AG04450 (cell line): ENCODE measurements at regions not wholly inside any gene's neighbourhood (a gene's known extent, or its start where the extent isn't known, plus 50 kb on each side); places are given as distances from the start of the nearest gene placed in this dataset.

Source experiments
- CTCF ChIA-PET: fragments of 300-600, 350-600 bp; formaldehyde crosslinking; extraction: SDS; loops from one replicate; lab custom pipeline; 2022; ENCODE audit warnings: antibody characterized with exemption, inconsistent platforms; lab: Charles Lee
- POLR2A ChIA-PET: fragments of 350-600 bp; formaldehyde crosslinking; extraction: SDS; loops from one replicate; lab custom pipeline; 2021; ENCODE audit warnings: antibody characterized with exemption, inconsistent platforms; lab: Yijun Ruan, JAX
- DNase-seq: peaks from one replicate; pipeline ENCODE4 v3.0.0-alpha.2; 2011; ENCODE audit warnings: low read depth, low spot score
- H3K27ac ChIP-seq: one replicate; pipeline ENCODE4 v1.5.1; 2012; ENCODE audit warnings: low read depth, low read length, control low read depth
- H3K27me3 ChIP-seq: one replicate; pipeline ENCODE4 v1.6.0; 2012; ENCODE audit warnings: low read length; ENCODE audit not compliant: control insufficient read depth, insufficient read depth
- H3K4me3 ChIP-seq: 2 replicates; pipeline ENCODE4 v1.5.1; 2011; ENCODE audit warnings: mild to moderate bottlenecking, low read depth, low read length, control low read depth
- H3K9me3 ChIP-seq: 2 replicates; pipeline ENCODE4 v1.5.1; 2012; ENCODE audit warnings: low read length; ENCODE audit not compliant: control insufficient read depth, insufficient read depth
- TF ChIP-seq, protein P1 (sequence below): IDR thresholded peaks from 2 replicates; pipeline ENCODE4 v1.5.1; 2011; ENCODE audit warnings: low read depth, low read length, control low read depth, inconsistent platforms

DNA sequence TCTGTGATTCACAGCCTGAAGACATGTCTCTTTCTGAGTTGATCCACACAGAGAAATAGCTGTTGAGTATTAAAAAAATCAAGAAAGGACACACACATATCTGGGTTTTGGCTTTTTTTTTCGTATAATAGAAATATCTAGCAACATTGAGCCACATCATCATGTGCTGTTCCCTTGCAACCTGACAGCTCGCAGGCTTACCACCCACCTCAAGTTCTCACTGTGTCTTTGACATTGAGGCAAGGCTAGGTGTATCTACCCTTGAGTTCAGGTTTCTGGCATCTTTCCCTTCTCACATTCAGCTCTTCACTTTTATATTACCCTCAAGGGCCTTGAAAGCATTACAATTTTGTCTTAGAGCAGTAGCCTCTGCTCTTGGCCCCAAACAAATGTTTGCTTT, 490.3 kb upstream of the KIRREL3 start:
- Histone ChIP-seq H3K27me3 (no peaks in the 10 kb centered on the region), H3K4me3 (no peak overlapping the region), H3K27ac (no peak overlapping the region), H3K9me3 (peaks cover 2% of the 10 kb centered on the region; the same call in 1 of the 2 replicates)
- TF ChIP-seq, protein P1, sequence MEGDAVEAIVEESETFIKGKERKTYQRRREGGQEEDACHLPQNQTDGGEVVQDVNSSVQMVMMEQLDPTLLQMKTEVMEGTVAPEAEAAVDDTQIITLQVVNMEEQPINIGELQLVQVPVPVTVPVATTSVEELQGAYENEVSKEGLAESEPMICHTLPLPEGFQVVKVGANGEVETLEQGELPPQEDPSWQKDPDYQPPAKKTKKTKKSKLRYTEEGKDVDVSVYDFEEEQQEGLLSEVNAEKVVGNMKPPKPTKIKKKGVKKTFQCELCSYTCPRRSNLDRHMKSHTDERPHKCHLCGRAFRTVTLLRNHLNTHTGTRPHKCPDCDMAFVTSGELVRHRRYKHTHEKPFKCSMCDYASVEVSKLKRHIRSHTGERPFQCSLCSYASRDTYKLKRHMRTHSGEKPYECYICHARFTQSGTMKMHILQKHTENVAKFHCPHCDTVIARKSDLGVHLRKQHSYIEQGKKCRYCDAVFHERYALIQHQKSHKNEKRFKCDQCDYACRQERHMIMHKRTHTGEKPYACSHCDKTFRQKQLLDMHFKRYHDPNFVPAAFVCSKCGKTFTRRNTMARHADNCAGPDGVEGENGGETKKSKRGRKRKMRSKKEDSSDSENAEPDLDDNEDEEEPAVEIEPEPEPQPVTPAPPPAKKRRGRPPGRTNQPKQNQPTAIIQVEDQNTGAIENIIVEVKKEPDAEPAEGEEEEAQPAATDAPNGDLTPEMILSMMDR, result no peak
- no peak for DNase-seq
- ChIA-PET CTCF (no interaction called here), POLR2A (no interaction called here)

- no peaks in the 10 kb centered on the region for H3K9me3 ChIP-seq
- TF ChIP-seq, protein P1, result no peak
- ChIA-PET POLR2A (no interaction called here), CTCF (no interaction called here)
- no peak overlapping the region for H3K4me3 ChIP-seq
- DNase-seq, result no peak
- no peak overlapping the region for H3K27ac ChIP-seq
- H3K27me3 ChIP-seq, result no peaks in the 10 kb centered on the region
These were observed 485.0 kb upstream of the KIRREL3 start for GRCh38 chr11:127485541-127485940.

GRCh38 chr11:127481391-127481790, 480.8 kb upstream of the KIRREL3 start:
- no peak overlapping the region for H3K4me3 ChIP-seq
- TF ChIP-seq, protein P1, result no peak
- no peak for DNase-seq
- ChIA-PET POLR2A (no interaction called here), CTCF (interaction anchor here (0.6 kb wide), 1 partner anchor 676 kb away, joined by 3 read pairs; no protein-coding TSS in a partner anchor)
- H3K9me3 ChIP-seq, result no peaks in the 10 kb centered on the region; the same call in 1 of the 2 replicates
- no peaks in the 10 kb centered on the region for H3K27me3 ChIP-seq
- no peak overlapping the region for H3K27ac ChIP-seq

- CTCF ChIA-PET, result no interaction called here
- Histone ChIP-seq H3K9me3 (no peaks in the 10 kb centered on the region; the same call in 1 of the 2 replicates), H3K27ac (no peak overlapping the region), H3K4me3 (no peak overlapping the region), H3K27me3 (no peaks in the 10 kb centered on the region)
- POLR2A ChIA-PET, result no interaction called here
- DNase-seq, result no peak
- TF ChIP-seq, protein P1, result no peak
These were observed 478.3 kb upstream of the KIRREL3 start for GRCh38 chr11:127478826-127479225.

DNA sequence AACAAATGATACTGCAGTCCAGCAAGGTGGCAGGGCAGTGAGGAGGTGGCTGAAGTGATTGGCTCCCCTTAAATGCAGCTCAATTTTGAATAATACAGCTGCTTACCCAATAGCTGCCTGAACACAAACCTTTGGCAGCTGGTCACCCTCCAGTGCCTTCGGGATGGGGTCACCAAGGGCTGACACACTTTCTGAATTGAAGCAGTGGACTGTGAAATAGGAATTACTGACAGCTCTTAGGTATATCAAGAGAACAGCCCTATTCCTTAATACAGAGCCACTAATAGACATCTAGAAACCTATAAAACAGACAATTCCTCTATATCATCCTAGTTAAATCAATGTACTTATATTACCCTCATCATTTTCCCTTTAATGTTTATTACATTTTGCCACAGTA, 474.2 kb upstream of the KIRREL3 start:
- Histone ChIP-seq H3K9me3 (no peaks in the 10 kb centered on the region), H3K27ac (no peak overlapping the region), H3K27me3 (no peaks in the 10 kb centered on the region), H3K4me3 (no peak overlapping the region)
- ChIA-PET POLR2A (no interaction called here), CTCF (no interaction called here)
- DNase-seq, result no peak
- TF ChIP-seq, protein P1, result no peak
